Omental fat pad (tissue), 3 donors: ENCODE measurements at regions not wholly inside any gene's neighbourhood (a gene's known extent, or its start where the extent isn't known, plus 50 kb on each side); places are given as distances from the start of the nearest gene placed in this dataset.

Experiments
- ATAC-seq: fragments of 150-250 bp; one replicate; pipeline ENCODE4 v1.9.1; 2016; ENCODE audit warnings: mild to moderate bottlenecking, moderate library complexity; ENCODE audit not compliant: low FRiP score
- DNase-seq: peaks from one replicate; pipeline ENCODE4 v3.0.0-alpha.2; 2019; ENCODE audit warnings: low spot score
- TF ChIP-seq, protein P1 (sequence below), 3 donors: fragments of 450-650 bp; IDR thresholded peaks; one replicate each; pipeline ENCODE4 v1.5.1; 2016 to 2017; ENCODE audit warnings: antibody characterized with exemption in 3 of 3, mild to moderate bottlenecking in 3 of 3, moderate library complexity in 2 of 3

DNA sequence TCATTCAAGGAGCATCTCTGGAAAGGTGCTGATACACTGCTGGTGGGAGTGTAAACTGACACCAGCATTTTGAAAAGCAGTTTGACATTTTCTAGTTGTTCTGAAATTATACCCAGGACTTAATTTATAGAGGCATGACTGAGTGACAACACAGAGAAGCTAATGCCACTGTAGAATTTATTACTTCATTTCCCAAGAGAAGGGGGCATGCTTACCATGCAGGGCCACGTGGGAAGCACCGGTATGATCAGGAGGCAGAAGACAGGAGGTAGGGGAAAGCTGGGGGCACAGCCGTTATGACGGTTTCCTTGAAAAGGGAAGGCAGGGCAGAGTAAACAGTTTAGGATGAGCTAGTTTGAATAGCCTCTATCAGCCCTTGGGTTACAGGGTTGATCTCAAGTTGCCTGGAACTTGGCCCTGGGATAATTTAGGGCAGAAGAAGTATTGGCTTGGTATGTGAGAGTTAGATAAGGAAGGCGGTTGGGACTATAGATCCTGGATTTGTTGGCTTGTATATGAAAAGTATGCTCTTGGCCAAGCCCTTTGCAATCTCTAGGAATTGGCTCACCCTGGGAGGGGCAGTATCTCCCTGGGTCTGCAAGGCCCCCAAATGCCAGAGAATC lies 305.7 kb downstream of the ENC1 start:
- DNase-seq (no peak), ATAC-seq (no peak)
- TF ChIP-seq, protein P1, sequence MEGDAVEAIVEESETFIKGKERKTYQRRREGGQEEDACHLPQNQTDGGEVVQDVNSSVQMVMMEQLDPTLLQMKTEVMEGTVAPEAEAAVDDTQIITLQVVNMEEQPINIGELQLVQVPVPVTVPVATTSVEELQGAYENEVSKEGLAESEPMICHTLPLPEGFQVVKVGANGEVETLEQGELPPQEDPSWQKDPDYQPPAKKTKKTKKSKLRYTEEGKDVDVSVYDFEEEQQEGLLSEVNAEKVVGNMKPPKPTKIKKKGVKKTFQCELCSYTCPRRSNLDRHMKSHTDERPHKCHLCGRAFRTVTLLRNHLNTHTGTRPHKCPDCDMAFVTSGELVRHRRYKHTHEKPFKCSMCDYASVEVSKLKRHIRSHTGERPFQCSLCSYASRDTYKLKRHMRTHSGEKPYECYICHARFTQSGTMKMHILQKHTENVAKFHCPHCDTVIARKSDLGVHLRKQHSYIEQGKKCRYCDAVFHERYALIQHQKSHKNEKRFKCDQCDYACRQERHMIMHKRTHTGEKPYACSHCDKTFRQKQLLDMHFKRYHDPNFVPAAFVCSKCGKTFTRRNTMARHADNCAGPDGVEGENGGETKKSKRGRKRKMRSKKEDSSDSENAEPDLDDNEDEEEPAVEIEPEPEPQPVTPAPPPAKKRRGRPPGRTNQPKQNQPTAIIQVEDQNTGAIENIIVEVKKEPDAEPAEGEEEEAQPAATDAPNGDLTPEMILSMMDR (IDR thresholded peaks at IDR 0.05), result no peak

DNA sequence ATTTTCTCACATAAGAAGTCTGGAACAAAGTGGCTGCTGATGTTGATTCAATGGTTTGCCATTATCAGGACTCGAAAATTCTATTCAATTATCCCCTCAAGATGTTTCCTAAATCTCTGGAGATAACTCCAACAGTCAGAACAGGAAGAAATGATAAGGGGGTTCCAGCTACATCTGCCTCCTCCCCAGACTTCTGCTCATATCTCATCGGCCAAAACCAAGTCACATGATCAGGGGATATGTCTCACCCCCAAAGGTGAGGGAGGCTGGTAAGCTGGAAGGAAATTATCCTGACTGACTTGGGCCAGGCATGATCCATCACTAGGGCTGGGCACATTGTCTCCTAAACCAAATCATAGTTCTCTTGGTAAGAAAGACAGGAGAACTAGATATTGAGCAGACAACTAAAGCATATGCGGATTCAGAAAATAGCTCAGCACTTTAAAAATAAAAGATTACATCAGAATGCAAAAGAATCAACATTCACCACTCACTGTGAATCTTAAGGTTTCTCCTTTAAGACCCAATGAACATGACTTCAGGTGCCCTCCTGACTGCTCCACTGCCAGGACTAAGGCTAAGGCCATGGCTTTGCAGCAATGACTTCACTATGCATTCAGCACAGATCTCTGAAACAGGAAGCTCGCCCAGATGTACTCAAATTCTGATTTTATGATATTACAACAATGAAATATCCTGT lies 306.3 kb downstream of the ENC1 start:
- TF ChIP-seq, protein P1 (IDR thresholded peaks at IDR 0.05), result no peak
- DNase-seq, result no peak
- no peak for ATAC-seq

DNA sequence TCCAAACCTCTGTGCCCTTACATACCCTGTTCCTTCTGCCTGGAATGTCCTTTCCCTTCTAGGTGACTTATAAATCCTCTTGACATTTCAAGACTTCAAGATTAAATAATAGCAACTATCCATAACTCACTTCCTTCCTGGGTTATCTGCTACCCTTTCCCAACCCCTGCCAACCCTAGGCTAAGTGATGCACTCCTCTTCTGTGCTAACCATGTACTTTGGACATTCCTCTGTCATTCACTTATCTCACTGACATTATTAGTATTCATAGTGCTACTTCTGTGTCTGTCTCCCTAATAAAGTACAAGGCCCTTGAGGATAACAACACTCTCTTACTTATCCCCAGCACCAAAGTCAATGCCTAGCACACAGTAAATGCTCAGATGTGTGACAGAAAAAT lies 307.1 kb downstream of the ENC1 start:
- TF ChIP-seq, protein P1 (IDR thresholded peaks at IDR 0.05), result no peak
- DNase-seq, result no peak
- ATAC-seq, result no peak

DNA sequence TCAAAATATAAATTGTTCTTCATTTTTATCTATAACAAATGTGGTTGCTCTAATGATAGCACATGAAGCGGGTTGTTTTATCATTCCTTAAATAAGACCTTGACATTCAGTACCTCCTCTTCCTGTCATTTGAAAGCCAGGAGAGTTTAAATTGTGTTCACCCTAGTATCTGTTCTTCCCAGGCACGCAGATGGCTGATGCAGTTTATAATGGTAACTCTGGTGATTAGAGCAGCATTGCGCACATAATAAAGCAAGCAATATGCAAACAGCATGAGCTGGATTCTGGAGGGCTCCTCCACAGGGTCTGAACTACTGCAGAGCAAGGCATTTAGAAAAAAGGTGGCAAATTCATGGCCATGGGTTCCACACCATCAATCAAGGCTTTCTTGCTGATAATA lies 307.8 kb downstream of the ENC1 start:
- TF ChIP-seq, protein P1 (IDR thresholded peaks at IDR 0.05), result no peak

DNA sequence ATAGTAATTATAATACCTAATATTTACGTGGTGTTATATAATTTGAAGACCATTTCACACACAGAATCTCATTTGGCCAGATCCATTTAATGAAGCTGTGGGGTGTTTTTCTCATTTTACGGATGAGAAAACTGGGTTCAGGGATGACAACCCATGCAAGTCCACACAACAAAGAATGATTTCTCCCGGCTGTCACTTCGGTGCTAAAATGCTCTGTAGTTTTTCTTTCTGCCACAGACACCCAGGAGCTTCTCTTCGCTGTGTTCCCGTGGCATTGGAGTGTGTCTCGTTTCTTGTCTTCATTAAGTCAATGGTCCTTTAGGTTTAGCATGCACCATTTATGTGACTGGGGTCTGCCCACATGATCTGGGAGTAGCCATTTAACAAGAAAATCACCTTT lies 308.5 kb downstream of the ENC1 start:
- TF ChIP-seq, protein P1 (IDR thresholded peaks at IDR 0.05), result no peak
- ATAC-seq (no peak), DNase-seq (no peak)

More for the DNA sequence above, 307.8 kb downstream of the ENC1 start:
- no peak for ATAC-seq
- DNase-seq, result no peak

DNA sequence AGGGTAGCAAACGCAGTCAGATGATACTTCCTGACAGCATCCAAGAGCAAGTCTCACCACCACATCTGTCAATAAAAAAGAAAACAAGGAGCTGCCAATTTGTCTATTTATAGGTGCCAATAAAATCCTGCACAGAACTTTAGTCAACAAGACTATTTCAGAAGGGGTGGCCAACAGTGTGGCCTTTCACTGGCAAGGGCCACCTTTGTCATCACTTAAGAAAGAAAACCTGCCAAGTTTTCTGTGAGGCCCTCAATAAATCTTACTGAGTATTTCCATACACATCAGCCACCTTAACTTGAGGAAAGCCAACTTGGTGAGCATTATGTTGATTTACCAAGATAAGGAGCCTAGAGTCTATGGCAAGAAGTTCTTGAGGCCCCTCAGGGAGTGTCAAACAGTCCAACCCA lies 312.3 kb downstream of the ENC1 start:
- TF ChIP-seq, protein P1 (IDR thresholded peaks at IDR 0.05), result no peak
- no peak for ATAC-seq

DNA sequence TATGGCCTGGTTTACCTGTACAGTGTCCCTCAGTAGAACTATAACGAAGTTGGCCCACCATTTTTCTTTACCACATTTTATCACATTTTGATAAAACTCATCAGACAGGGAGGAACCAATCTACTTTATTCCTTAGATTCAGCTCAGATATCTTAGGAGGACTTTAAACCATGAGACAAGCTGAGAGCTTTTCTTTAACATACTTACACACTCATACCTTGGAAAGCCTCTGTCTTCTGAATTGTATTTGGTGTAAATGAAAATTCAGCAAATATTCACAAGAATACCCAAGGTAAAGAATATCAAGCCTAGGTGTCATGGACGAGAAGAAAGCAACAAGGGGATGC lies 313.2 kb downstream of the ENC1 start:
- TF ChIP-seq, protein P1 (IDR thresholded peaks at IDR 0.05), result no peak
- DNase-seq (no peak), ATAC-seq (no peak)

More for the DNA sequence above, 312.3 kb downstream of the ENC1 start:
- no peak for DNase-seq
